NCI-H2196 treated with DMSO at 0.1 percent for 48 hours (cell line): ENCODE measurements at regions not wholly inside any gene's neighbourhood (a gene's known extent, or its start where the extent isn't known, plus 50 kb on each side); places are given as distances from the start of the nearest gene placed in this dataset.
"Not testable (repeated sequence)": the region's sequence is repeated elsewhere in the genome, so short reads cannot be mapped to it uniquely, and the experiment has no call there.

Experiments used
- DNase-seq: peaks from one replicate; lab custom pipeline; 2025; ENCODE audit not compliant: unreplicated experiment; lab: John Stamatoyannopoulos, UW

DNA sequence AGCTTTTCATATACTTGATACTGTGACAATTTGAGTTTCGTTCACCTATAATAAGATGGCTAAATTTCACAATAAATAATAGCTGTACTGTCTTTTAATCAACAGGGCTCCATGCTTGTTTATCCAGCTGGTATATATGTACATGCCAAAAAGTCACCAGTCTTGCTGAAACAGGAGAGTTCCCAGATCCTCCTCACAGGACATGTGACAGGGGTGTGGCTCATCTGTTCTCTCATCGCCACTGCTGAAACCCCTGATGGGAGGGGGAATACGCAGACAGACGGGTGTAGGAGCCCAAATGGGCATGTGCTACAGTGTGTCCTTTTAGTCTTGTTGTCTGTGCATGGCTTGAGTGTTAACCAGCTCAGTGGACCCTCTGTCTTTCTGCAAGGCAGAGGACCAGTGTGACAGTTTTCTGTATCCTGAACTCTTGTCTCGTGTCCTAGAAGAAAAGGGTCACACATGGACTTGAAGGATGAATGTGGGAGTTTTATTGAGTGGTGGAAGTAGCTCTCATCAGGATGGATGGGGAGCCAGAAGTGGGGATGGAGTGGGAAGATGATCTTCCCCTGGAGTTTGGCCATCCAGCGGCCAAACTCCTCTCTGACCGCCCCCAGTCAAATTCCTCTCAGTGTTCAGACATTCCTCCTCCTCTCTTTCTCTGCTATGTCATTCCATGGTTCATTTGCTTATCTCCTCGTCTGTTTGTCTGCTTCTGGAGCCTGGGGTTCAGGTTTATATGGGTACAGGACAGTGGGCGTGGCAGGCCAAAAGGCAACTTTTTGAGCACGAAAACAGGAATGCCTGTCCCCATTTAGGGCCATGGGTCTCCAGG, 113.1 kb upstream of the NECTIN3 start:
- no peak for DNase-seq

DNA sequence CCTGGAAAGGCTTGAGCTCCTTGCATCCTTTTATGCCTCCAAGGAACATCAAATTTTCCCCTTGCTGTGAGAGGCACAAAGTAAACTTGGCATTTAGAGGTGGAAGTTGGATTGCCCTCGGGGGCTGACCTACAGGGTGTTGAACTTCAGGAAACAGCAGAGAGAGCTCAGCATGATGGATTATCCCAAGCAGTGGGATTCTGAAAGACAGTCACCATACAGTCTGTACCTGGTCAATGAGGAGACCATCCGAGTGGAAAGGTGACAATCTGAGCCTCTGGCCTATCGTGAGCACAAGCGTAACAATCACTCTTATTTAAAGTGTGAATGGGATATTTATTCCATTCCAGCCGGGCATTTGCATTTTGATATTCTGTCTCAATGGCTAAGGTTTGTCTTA, 105.6 kb upstream of the NECTIN3 start:
- no peak for DNase-seq

DNA sequence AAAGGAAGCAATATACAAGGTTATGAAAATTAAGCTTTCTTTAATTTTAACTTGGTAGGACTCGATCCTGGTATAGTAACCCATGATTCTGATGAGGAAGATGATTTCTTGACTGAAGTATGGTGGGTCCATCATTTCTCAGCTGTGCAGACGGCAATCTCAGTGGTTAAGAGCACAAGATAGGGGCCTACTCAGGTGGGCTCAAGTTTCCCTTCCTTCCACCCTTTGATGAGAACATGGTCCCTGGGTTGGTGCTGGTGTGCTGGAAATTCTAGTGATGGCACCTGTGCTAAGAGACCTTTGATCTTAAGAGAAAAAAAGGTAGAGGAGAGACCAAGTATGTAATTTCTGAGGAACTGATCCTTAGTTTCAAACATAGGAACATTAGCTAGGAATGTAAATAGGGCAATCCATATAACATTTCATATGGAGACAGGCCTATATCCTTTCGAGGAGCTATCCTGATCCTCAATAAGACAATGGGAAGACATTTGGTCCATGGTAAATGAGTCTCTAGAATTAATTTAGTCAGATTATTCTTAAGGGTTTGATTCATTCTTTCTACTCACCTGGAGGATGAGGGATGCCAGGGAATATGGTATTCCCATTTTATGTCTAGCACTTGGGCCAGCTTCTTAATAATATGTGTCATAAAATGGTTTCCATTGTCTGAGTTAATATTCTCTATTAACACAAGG, 104.5 kb upstream of the NECTIN3 start:
- DNase-seq = no peak

DNA sequence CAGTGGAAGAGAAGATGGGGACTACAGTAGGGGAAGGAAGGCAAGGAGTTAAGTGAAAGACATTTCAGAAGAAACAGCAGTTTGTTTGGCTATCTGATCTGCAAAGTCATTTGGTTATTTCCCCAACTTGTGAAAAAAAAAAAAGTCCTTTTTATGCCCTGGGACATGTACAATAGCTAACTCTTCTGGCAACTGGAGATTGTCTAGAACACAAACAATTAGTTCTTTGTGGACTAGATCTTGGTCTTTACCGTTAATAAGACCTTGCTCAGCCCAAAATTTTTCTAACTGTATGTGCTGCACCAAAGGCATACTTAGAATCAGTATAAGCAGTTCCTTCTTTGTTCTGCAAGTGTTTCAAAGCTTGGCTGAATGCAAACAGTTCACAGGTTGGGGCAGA, 103.5 kb upstream of the NECTIN3 start:
- DNase-seq = no peak

DNA sequence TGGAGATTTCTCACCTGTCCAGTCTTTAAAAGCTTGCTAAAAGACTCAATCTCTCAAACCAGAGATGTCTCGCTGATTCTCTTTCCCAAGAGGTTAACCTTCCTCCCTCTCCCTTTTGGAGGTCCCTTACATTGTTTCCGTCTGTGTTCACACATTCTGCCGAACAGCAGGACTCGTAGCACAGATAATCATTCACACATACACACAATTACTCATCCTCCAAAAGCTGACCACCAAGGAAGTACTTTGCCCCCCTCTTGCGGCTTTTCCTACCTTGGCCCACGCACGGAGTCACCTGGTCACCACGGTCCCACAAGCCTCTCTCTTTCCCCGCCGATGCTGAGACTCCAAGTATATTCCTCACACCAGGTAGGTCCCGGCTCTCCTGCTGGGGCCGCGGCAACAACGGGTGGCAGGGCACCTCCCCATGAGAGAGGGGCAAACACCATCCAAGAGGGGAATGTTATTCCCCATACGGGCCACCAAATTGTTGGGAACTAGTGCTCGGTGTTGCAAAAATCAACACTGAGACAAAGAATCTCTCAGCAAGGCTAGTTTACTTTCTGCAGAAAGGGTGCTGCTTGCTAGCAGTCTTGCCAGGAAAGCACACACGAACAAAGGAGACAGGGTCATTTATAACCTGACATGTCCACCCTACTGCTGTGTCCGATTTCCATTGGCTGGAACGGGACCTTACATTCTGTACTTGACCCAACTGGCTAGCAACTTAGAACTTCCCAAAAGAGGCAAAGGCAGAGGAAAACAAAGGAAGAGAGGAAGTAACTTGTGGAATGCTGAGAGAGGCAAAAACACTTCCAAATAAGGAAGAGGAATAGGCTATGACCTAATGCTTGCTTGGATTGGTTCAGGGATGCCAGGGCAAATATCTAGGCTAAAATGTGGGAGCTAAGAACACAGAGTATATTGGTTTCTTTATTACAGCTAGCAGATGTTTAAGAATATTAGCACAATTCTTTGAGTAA, 102.1 kb upstream of the NECTIN3 start:
- DNase-seq = no peak

DNA sequence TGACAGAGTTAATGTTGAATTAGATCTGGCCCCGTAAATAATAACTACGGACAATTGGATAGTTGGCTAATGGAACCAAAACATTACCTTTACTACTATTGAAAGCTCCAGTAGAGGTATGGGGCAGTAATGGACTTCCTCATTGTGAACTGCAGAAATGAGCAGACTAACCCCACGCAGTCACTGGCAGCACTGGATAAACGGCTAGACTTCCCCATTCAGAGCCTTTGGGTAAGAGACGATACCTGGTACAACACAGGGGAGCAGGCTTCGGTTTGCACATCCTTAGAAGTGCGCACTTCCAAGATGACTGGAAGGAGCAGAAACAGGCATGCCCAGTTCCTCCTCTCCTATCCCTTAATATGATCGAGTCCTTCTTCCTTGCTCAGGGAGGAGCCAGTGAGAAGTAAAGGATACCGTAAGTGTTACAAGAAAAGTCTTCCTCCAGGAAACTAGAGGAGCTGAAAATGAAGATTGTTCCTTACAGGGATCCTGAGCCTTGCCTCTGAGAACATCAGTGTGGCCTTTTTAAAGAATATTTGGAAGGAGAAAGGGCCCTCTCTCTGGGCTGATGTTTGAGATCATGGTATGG, 100.5 kb upstream of the NECTIN3 start:
- DNase-seq = no peak

DNA sequence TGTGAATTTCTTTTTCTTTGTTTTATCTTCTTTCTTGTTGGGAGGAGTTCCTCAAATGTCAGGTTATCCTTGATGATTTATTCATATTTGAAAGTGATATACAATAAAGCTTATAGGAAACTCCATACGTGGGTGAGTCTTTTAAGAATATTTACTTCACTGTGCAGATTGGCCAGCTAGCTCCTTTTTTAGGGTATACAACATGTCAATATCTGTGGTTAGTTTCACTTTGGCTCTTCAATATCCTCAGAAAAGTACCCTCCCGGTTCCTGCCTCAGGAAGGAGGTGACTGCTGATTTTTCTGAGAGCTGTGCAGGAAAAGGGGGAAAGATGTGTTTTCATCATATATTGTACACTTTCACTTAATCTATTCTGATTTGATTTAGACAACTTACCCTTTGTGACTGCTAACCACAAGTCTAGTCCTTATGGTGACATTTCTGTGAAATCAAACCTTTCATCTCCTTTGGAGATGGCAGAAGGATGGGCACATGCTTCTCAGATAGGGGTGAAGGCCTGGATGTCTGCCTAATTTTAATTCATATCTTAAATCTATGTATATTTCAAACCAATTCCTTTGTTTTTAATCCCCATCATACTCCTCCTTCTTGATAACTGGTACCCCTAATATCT, 98.2 kb upstream of the NECTIN3 start:
- no peak for DNase-seq

DNA sequence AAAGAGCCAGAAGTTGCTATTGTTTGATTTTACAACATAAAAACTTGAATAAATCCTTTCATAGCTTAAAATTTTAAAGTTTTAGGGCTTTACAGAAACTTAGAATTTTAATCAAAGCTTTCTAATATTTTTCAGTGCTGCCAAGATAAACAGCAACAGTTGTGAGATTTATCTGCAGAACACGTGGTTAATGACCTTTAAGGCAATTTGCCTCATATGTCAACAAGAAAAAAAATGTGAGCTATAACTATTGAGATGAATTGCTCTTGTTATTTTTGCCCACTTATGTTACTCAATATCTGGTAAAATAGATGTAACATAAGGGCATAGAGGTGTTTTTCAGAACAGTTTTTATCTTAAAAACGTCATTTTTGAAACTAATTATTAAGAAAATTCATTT, 96.7 kb upstream of the NECTIN3 start:
- no peak for DNase-seq

DNA sequence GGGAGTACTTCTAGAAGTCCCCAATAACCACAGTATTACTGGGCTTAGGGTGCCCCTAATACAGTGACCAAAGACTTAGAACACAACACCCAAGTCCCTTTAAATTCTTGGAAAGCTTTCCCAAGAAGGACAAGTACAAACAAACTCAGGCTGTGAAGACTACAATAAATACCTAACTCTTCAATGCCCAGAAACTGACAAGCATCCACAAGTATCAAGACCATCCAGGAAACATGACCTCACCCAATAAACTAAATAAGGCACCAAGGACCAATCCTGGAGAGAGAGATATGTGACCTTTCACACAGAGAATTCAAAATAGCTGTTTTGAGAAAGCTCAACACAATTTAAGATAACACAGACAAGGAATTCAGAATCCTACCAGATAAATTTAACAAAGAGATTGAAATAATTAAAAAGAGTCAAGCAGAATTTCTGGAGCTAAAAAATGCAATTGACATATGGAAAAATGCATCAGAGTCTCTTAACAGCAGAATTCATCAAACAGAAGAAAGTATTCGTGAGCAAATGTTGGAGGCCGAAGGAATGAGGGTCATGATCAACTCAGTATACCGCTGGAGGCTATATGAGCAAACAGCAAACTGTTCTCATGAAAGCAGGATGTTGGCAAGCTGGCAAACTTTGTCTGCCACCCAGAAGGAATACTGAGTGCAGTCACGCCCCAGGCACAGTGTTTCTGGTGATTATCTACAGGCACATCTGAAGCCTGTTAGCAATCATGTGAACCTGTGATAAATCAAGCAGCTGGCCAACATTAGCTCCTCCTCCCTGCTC, 87.0 kb upstream of the NECTIN3 start:
- DNase-seq = no peak

DNA sequence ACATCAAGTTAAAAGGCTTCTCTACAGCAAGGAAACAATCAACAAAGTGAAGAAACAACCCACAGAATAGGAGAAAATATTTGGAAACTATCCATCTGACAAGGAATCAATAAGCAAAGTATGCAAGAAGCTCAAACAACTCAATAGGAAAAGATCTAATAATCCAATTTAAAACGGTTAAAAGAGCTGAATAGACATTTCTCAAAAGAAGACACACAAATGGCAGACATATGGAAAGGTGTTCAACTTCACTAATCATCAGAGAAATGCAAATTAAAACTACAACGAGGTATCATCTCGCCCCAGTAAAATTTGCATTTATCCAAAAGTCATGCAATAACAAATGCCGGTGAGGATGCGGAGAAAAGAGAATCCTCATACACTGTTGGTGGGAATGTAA, 82.2 kb upstream of the NECTIN3 start:
- no peak for DNase-seq

DNA sequence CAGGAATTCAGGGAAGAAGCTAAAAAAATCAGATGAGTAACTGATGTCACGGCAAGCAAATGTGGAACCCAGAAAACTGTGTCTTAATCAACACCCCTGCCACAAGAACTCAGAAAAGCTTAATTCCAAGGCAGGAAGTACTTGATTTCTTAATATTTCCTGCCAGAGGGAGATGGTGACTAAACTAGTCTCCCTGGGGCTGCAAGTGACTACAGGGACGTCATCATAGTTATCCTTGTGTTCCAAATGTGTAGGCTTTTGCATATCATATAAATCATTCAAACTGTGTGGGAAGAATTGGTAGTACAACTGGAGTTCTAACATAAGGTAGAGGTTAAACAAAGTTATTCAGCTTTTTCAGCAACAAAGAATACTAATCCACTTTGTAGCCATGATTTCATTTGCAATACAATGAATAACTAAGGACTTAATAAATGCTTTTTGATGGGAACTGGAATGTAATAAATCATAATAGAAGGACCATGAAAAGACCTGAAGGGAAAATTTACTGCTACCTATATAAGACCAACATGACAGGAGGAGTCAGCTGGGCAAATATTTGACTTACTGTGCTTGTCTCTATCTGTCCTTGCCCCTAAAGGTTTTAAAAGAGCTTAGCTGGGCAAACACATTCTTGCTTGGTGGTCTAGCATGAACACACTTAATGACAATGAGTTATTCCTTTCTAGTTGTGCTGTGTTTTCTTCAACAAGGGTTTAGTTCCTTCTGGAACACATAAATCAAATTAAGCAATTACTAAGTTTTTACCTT, 76.0 kb upstream of the NECTIN3 start:
- DNase-seq = no peak

DNA sequence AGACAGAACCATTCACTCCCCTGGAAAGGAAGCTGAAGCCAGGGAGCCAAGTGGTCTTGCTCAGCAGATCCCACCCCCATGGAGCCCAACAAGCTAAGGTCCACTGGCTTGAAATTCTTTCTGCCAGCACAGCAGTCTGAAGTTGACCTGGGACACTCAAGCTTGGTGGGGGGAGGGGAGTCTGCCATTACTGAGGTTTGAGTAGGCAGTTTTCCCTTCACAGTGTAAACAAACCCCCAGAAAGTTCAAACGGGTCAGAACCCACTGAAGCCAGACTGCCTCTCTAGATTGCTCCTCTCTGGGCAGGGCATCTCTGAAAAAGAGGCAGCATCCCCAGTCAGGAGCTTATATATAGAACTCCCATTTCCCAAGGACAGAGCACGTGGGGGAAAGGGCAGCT, 72.8 kb upstream of the NECTIN3 start:
- DNase-seq = not testable (repeated sequence)

DNA sequence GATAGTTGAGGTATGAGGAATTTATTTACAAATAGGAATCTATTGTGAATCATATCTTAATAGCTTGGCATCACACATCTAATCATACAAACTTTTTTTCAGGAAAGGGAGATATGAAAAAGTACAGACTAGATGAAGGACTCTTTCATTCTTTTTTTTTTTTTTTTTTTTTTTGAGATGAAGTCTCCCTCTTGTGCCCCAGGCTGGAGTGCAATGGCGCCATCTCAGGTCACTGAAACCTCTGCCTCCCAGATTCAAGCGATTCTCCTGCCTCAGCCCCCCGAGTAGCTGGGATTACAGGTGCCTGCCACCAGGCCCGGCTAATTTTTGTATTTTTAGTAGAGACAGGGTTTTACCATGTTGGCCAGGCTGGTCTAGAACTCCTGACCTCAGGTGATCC, 65.1 kb upstream of the NECTIN3 start:
- not testable (repeated sequence) for DNase-seq

DNA sequence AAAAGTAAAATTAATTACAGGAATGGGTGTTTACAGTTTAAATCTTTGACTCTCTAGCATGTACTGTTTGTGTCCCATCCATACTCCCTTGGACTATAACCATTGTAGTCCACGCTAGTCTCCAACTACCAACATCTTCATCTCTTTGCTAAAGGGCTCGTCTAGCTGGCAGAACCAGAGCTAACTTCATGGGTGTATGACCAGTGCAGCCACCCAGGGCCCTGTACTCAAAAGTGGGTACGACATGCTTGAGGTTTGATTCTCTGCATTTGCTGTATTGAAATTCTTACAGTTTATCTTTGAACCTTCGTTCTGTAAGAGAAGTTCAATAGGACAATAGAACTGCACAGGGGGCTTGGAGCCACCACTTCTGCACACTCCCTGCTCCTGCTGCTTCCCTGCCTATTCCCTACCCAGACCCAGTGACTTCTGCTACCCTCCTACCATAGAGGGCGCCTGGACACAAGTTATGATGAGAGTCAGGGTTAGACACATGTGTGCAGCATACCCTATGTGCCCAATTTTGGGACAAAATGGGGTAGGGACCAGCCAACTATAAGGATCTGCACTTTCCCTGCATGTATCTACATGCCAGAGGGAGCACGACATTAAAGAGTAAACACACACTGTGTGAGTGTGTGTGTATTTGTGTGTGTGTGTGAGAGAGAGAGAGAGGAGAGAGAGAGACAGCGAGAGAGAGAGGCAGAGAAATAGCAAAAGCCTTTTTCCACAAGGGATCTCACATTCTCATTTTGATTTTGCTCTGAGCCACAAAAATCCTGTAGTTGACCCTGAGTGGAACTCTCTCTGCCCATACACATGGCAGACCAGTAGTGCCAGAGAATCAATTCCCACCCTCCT, 59.0 kb upstream of the NECTIN3 start:
- DNase-seq = no peak
